CD14-positive monocyte (primary cell): ENCODE measurements at regions not wholly inside any gene's neighbourhood (a gene's known extent, or its start where the extent isn't known, plus 50 kb on each side); places are given as distances from the start of the nearest gene placed in this dataset.

ENCODE experiments used
- DNase-seq, 3 donors: peaks; one replicate each; pipeline ENCODE4 v3.0.0-alpha.2; 2011 to 2022
- H2AFZ ChIP-seq: 2 replicates; pipeline ENCODE4 v1.6.0; 2012; ENCODE audit warnings: mild to moderate bottlenecking, low read depth, low read length, inconsistent platforms; ENCODE audit not compliant: insufficient read depth, poor library complexity, severe bottlenecking
- H3K27ac ChIP-seq, 2 donors: 1 replicate in 1 of 2; 2 replicates in 1 of 2; pipeline ENCODE4 v1.5.1; 2012 to 2013; ENCODE audit warnings: low read length in 2 of 2, control low read depth in 1 of 2, inconsistent platforms in 1 of 2, low read depth in 1 of 2, mild to moderate bottlenecking in 1 of 2
- H3K27me3 ChIP-seq, 2 donors: one replicate each; pipeline versions ENCODE4 v1.6.0 to v1.6.1; 2011 to 2013; ENCODE audit warnings: low read length in 2 of 2; ENCODE audit not compliant: control insufficient read depth in 2 of 2, insufficient read depth in 2 of 2
- H3K36me3 ChIP-seq, 2 donors: replicated peaks in 1 of 2; 1 replicate in 1 of 2; 2 replicates in 1 of 2; pipeline versions ENCODE4 v1.5.1 to v1.6.1; 2012 to 2013; ENCODE audit warnings: low read length in 2 of 2, control low read depth in 1 of 2, inconsistent platforms in 1 of 2, mild to moderate bottlenecking in 1 of 2; ENCODE audit not compliant: insufficient read depth in 2 of 2, control insufficient read depth in 1 of 2
- H3K4me1 ChIP-seq, 2 donors: 1 replicate in 1 of 2; 2 replicates in 1 of 2; pipeline versions ENCODE4 v1.5.1 to v1.6.1; 2012 to 2013; ENCODE audit warnings: low read length in 2 of 2, control low read depth in 1 of 2, inconsistent platforms in 1 of 2, mild to moderate bottlenecking in 1 of 2, moderate library complexity in 1 of 2; ENCODE audit not compliant: insufficient read depth in 2 of 2, control insufficient read depth in 1 of 2
- H3K4me2 ChIP-seq: replicated peaks from 2 replicates; pipeline ENCODE3; 2012; ENCODE audit warnings: low read length, moderate library complexity, mild to moderate bottlenecking; ENCODE audit not compliant: poor library complexity, severe bottlenecking; ENCODE audit errors: extremely low read depth
- H3K4me3 ChIP-seq, 3 experiments: fragments of 200-600 bp in 1 of 3; sonication (generic) in 1 of 3; replicated peaks in 1 of 3; 1 replicate in 2 of 3; 2 replicates in 1 of 3; pipeline ENCODE4 v1.5.1; 2011 to 2013; ENCODE audit warnings: low read length in 3 of 3, mild to moderate bottlenecking in 3 of 3, control low read depth in 2 of 3, low read depth in 2 of 3, inconsistent platforms in 1 of 3, moderate library complexity in 1 of 3
- H3K79me2 ChIP-seq: 2 replicates; pipeline ENCODE4 v1.6.0; 2012; ENCODE audit warnings: mild to moderate bottlenecking, control low read depth, inconsistent platforms, low read length, moderate library complexity; ENCODE audit not compliant: insufficient read depth
- H3K9ac ChIP-seq: 2 replicates; pipeline ENCODE4 v1.6.0; 2017; ENCODE audit warnings: low read length, mild to moderate bottlenecking; ENCODE audit not compliant: insufficient read depth, poor library complexity, severe bottlenecking
- H3K9me3 ChIP-seq, 2 donors: replicated peaks in 1 of 2; 1 replicate in 1 of 2; 2 replicates in 1 of 2; pipeline versions ENCODE4 v1.5.1 to v1.6.1; 2012 to 2013; ENCODE audit warnings: low read length in 2 of 2, control low read depth in 1 of 2; ENCODE audit not compliant: control insufficient read depth in 1 of 2, insufficient read depth in 1 of 2
- H4K20me1 ChIP-seq: 2 replicates; pipeline ENCODE4 v1.6.0; 2012; ENCODE audit warnings: mild to moderate bottlenecking, low read length, control low read depth, moderate library complexity; ENCODE audit not compliant: insufficient read depth
- H3K27ac Mint-ChIP-seq, 7 donors: one replicate each; pipeline ENCODE4 v1.8.0; 2020; ENCODE audit warnings: mild to moderate bottlenecking in 7 of 7, mixed read lengths in 7 of 7, moderate library complexity in 6 of 7, inconsistent platforms in 2 of 7
- H3K27me3 Mint-ChIP-seq, 3 donors: one replicate each; pipeline ENCODE4 v1.8.0; 2021 to 2022; ENCODE audit warnings: low read depth in 3 of 3, mild to moderate bottlenecking in 3 of 3, mixed read lengths in 3 of 3, moderate library complexity in 3 of 3, inconsistent platforms in 1 of 3
- H3K36me3 Mint-ChIP-seq, 2 donors: one replicate each; pipeline ENCODE4 v1.8.0; 2020; ENCODE audit warnings: mixed read lengths in 2 of 2, inconsistent platforms in 1 of 2, mild to moderate bottlenecking in 1 of 2
- H3K4me1 Mint-ChIP-seq: one replicate; pipeline ENCODE4 v1.8.0; 2020; ENCODE audit warnings: mild to moderate bottlenecking, mixed read lengths
- H3K4me3 Mint-ChIP-seq, 2 donors: one replicate each; pipeline ENCODE4 v1.8.0; 2020; ENCODE audit warnings: mild to moderate bottlenecking in 2 of 2, mixed read lengths in 2 of 2, moderate library complexity in 1 of 2
- H3K9me3 Mint-ChIP-seq, 7 donors: one replicate each; pipeline ENCODE4 v1.8.0; 2020 to 2022; ENCODE audit warnings: mixed read lengths in 7 of 7, mild to moderate bottlenecking in 6 of 7, moderate library complexity in 6 of 7, inconsistent platforms in 2 of 7
- WGBS: methylation state at CpG from one replicate; pipeline ENCODE4 v1.1.5; 2013; ENCODE audit warnings: missing lambda C conversion rate; ENCODE audit not compliant: insufficient coverage; 5-methylcytosine and 5-hydroxymethylcytosine counted together
- intact Hi-C, 2 donors: fragments of 100-400 bp; cut with micrococcal nuclease; formaldehyde crosslinking; loops; one replicate each; pipeline versions ENCODE4 v1.15.0 to v1.15.1; 2023
- TF ChIP-seq, protein P1 (sequence below): fragments of 200-600 bp; IDR thresholded peaks from one replicate; pipeline ENCODE4 v1.8.0; 2022; ENCODE audit warnings: antibody characterized with exemption, mild to moderate bottlenecking

DNA sequence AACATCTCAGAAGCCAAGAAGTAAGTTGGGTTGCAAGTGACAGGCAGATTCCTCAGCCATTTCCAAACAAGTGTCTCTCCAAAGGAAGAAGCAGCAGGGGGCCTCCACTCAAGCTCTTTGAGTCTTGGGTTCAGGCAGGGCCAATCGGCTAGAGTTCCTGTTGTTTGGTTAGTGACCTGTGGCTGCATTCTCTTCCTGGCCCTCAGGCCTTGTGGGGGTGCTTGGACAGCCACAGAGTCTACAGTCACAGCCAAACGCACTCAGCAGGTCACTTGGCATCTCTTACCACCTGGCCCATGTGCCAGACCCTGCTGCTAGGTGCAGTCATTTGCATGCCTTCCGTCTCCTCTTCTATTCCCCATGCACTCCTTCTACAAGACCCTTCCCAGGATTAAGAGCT, 353.9 kb downstream of the GRIN2B start:
- intact Hi-C loops: no loop called here
- DNase-seq: no peak
- 87% methylated on average over 3 of the region's 3 CpGs for WGBS
- no peak overlapping the region for H3K9ac ChIP-seq
- peaks cover 0 to 4% of the 10 kb centered on the region in 2 donors for H3K9me3 ChIP-seq
- TF ChIP-seq, protein P1, sequence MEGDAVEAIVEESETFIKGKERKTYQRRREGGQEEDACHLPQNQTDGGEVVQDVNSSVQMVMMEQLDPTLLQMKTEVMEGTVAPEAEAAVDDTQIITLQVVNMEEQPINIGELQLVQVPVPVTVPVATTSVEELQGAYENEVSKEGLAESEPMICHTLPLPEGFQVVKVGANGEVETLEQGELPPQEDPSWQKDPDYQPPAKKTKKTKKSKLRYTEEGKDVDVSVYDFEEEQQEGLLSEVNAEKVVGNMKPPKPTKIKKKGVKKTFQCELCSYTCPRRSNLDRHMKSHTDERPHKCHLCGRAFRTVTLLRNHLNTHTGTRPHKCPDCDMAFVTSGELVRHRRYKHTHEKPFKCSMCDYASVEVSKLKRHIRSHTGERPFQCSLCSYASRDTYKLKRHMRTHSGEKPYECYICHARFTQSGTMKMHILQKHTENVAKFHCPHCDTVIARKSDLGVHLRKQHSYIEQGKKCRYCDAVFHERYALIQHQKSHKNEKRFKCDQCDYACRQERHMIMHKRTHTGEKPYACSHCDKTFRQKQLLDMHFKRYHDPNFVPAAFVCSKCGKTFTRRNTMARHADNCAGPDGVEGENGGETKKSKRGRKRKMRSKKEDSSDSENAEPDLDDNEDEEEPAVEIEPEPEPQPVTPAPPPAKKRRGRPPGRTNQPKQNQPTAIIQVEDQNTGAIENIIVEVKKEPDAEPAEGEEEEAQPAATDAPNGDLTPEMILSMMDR: no peak
- H2AFZ ChIP-seq: no peak overlapping the region
- H3K27ac Mint-ChIP-seq: no peak overlapping the region
- H3K36me3 ChIP-seq: no peaks in the 10 kb centered on the region
- H3K27ac ChIP-seq: no peak overlapping the region
- H3K27me3 Mint-ChIP-seq: peaks cover 0 to 2% (median 2%) of the 10 kb centered on the region in 3 donors
- no peak overlapping the region for H3K4me3 ChIP-seq
- no peak overlapping the region for H3K4me2 ChIP-seq
- H4K20me1 ChIP-seq: no peaks in the 10 kb centered on the region
- H3K27me3 ChIP-seq: no peaks in the 10 kb centered on the region
- no peak overlapping the region for H3K4me3 Mint-ChIP-seq
- no peaks in the 10 kb centered on the region for H3K4me1 ChIP-seq
- H3K9me3 Mint-ChIP-seq: peaks cover 0 to 8% (median 0%) of the 10 kb centered on the region in 7 donors
- no peaks in the 10 kb centered on the region for H3K4me1 Mint-ChIP-seq
- H3K36me3 Mint-ChIP-seq: no peaks in the 10 kb centered on the region
- no peaks in the 10 kb centered on the region for H3K79me2 ChIP-seq

DNA sequence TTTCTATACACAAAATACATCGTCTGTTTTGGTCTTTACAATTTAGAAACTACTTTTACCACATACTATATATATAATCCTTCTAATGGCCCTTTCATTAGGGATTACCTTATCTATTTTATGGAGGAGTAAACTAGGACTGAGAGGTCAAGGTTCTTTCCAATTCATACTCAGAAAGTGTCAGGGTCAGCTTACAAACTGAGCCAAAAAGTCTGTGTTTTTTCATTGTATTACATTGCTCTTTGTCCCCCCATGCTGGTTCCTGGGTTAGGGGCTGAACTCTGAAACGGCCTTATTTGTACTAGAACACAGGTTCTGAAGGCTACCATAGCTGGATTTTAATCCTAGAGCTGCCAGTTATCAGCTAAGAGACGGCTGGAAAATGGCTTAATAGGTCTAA, 368.1 kb downstream of the GRIN2B start:
- no peak overlapping the region for H2AFZ ChIP-seq
- Mint-ChIP-seq H3K27ac (no peak overlapping the region), H3K4me3 (no peak overlapping the region), H3K4me1 (no peaks in the 10 kb centered on the region), H3K27me3 (peaks cover 0 to 2% (median 2%) of the 10 kb centered on the region in 3 donors), H3K9me3 (peaks cover 0 to 5% (median 2%) of the 10 kb centered on the region in 7 donors), H3K36me3 (no peaks in the 10 kb centered on the region)
- no peaks in the 10 kb centered on the region for H3K36me3 ChIP-seq
- H3K4me3 ChIP-seq: no peak overlapping the region
- no peak overlapping the region for H3K9ac ChIP-seq
- no peaks in the 10 kb centered on the region for H3K27me3 ChIP-seq
- intact Hi-C loops: no loop called here
- TF ChIP-seq, protein P1: no peak
- H3K79me2 ChIP-seq: no peaks in the 10 kb centered on the region
- no peak overlapping the region for H3K27ac ChIP-seq
- no peaks in the 10 kb centered on the region for H4K20me1 ChIP-seq
- 88% methylated on average over 1 of the region's 3 CpGs for WGBS
- H3K4me2 ChIP-seq: no peak overlapping the region
- no peaks in the 10 kb centered on the region for H3K4me1 ChIP-seq
- no peaks in the 10 kb centered on the region for H3K9me3 ChIP-seq
- DNase-seq: no peak
